ENCODE measurements at regions not wholly inside any gene's neighbourhood (a gene's known extent, or its start where the extent isn't known, plus 50 kb on each side); places are given as distances from the start of the nearest gene placed in this dataset.

DNA sequence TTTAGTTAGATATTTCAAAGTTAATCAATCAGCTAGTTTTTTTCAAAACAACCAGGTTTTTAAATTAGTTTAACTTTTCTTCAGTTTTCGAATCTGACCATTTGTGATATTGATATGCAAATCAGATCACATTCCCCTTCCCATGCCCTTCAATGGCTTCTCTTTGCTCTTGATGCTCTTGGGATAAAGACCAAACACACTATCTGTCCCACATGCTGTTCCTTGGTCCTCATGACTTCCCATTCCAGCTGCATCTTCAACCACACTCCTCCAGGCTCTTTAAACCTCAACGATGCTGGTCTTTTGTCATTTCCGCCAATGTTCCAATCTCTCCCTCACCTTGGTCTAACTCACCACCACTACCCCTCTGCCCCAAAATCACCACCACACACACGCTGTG, 285.8 kb downstream of the LMX1A start:
- TF ChIP-seq, protein P1, sequence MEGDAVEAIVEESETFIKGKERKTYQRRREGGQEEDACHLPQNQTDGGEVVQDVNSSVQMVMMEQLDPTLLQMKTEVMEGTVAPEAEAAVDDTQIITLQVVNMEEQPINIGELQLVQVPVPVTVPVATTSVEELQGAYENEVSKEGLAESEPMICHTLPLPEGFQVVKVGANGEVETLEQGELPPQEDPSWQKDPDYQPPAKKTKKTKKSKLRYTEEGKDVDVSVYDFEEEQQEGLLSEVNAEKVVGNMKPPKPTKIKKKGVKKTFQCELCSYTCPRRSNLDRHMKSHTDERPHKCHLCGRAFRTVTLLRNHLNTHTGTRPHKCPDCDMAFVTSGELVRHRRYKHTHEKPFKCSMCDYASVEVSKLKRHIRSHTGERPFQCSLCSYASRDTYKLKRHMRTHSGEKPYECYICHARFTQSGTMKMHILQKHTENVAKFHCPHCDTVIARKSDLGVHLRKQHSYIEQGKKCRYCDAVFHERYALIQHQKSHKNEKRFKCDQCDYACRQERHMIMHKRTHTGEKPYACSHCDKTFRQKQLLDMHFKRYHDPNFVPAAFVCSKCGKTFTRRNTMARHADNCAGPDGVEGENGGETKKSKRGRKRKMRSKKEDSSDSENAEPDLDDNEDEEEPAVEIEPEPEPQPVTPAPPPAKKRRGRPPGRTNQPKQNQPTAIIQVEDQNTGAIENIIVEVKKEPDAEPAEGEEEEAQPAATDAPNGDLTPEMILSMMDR (conservative IDR thresholded peaks at IDR 0.05), result no peak
- H3K27ac ChIP-seq, result peak overlapping the region; percentile 45; the same call in 1 of the 2 replicates

GRCh38 chr1:165069829-165070228, 286.7 kb downstream of the LMX1A start:
- H3K27ac ChIP-seq, result peak overlapping the region; percentile 45; the same call in 1 of the 2 replicates
- TF ChIP-seq, protein P1 (conservative IDR thresholded peaks at IDR 0.05), result no peak

DNA sequence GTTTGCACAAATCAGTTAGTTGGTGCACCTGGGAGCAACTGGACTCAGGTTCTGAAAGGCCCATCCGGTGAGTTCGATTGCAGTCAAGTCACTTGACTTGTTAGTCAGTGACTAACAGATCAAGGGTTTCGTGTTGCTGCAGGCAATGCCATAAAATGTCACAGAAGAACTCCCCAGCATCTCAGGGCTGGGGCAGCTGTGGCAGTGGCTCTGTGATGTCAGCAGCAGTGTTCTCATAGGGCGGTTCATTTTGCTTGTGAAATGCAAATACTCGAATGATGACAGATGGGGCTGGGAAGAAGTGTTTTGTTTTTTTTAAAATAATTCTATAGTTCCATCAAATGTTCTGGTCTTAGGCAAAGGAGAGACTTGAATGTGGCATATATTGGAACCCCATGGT, 287.8 kb downstream of the LMX1A start:
- TF ChIP-seq, protein P1 (conservative IDR thresholded peaks at IDR 0.05), result no peak
- H3K27ac ChIP-seq, result no peak overlapping the region; the same call in 1 of the 2 replicates

GRCh38 chr1:165067829-165068228, 288.7 kb downstream of the LMX1A start:
- TF ChIP-seq, protein P1 (conservative IDR thresholded peaks at IDR 0.05), result no peak
- H3K27ac ChIP-seq, result no peak overlapping the region

DNA sequence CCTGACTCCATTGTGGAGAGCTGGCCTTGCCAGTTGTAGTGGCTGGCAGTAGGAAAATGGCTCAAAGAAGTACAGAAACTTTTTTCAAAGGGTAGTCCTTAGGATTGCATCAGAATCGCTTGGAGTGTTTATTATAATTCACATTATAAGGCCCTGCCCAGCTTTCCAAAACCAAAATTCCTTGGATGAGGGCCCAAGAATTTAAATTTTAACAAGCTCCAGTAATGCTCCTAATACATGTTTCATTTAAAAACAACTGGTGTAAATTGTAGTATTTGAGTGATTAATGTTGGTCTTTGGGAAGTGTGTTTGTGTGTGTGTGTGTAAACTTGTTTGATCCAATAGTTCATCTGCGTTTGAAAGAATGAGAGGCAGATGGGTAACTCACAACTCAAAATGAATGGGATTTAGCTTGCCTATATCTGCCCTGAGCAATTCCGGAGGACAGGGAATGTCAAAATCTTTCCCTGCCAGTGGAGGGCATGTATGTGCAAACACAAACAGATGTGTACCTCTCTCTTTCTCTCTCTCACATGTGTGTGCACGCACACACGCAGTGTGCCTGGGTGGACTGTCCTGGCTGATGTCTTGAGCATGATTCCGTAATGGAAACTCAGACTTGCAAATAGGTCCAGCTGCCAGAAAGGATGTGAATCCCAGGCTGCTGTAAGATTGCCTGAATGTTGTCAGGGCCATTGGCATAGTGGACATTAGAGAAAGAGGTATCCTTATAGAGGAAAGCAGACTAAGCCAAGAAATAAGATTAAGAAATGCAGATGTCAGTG, 293.1 kb downstream of the LMX1A start:
- TF ChIP-seq, protein P1 (conservative IDR thresholded peaks at IDR 0.05), result no peak
- H3K27ac ChIP-seq, result no peak overlapping the region

DNA sequence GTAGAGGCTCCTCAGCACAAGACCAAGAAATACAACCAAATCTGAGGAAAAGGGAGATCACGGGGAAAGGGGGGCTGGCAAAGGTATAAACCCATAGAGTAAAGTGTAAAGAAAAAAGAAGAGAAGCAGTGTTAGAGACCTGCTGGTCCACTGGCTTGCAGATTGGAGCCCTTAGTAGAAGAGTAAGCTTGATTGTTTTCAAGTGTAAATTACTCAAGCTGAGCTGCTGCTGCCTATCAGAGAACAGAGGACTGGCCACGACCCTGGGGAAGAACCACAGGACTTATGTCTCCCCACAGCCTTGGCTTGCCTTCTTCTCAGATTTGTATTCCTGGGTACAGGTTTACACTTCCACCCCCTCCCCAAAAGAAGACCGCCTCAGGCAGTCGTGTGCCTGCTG, 294.2 kb downstream of the LMX1A start:
- TF ChIP-seq, protein P1 (conservative IDR thresholded peaks at IDR 0.05), result no peak

GRCh38 chr1:165060285-165060793, 296.2 kb downstream of the LMX1A start:
- TF ChIP-seq, protein P1 (conservative IDR thresholded peaks at IDR 0.05), result no peak
- H3K27ac ChIP-seq, result no peak overlapping the region

More for the DNA sequence above, 294.2 kb downstream of the LMX1A start:
- H3K27ac ChIP-seq, result no peak overlapping the region

All from VCaP (cell line).